ENCODE measurements at regions not wholly inside any gene's neighbourhood (a gene's known extent, or its start where the extent isn't known, plus 50 kb on each side); places are given as distances from the start of the nearest gene placed in this dataset.

DNA sequence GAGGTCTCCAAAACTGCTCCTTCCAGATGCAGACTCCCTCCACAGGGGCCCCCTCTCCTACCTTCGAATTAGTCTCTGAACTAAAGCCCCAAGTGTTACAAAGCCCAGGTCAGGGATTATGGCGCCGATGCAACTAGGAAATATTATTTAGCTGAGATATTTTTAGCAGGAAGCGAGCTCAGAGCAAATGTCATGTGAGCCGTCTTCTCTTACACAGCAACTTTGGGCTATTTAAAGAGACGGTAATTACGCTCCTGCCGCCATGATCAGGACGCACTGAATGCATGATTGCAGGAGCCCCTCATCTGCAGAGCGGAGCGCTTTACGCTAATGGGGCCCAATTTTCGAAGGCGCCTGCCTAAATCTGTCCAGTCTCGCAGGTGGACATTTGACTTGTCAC, 55.3 kb upstream of the TARDBP start:
- TF ChIP-seq, protein P1, sequence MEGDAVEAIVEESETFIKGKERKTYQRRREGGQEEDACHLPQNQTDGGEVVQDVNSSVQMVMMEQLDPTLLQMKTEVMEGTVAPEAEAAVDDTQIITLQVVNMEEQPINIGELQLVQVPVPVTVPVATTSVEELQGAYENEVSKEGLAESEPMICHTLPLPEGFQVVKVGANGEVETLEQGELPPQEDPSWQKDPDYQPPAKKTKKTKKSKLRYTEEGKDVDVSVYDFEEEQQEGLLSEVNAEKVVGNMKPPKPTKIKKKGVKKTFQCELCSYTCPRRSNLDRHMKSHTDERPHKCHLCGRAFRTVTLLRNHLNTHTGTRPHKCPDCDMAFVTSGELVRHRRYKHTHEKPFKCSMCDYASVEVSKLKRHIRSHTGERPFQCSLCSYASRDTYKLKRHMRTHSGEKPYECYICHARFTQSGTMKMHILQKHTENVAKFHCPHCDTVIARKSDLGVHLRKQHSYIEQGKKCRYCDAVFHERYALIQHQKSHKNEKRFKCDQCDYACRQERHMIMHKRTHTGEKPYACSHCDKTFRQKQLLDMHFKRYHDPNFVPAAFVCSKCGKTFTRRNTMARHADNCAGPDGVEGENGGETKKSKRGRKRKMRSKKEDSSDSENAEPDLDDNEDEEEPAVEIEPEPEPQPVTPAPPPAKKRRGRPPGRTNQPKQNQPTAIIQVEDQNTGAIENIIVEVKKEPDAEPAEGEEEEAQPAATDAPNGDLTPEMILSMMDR (IDR thresholded peaks at IDR 0.05; ENCODE audit: borderline replicate concordance, extremely low read depth, low read length, poor library complexity, severe bottlenecking): no peak
- TF ChIP-seq EZH2 (IDR thresholded peaks at IDR 0.05; ENCODE audit: borderline replicate concordance, low read depth, low read length, severe bottlenecking): no peak

All from DND-41 (cell line).